ENCODE measurements at regions not wholly inside any gene's neighbourhood (a gene's known extent, or its start where the extent isn't known, plus 50 kb on each side); places are given as distances from the start of the nearest gene placed in this dataset.

- Histone ChIP-seq H3K27ac (replicated peaks in 1 of 4) (no peak overlapping the region), H3K9me3 (no peaks in the 10 kb centered on the region), H3K27me3 (no peaks in the 10 kb centered on the region), H3K4me1 (no peaks in the 10 kb centered on the region), H3K36me3 (no peaks in the 10 kb centered on the region), H3K4me3 (no peak overlapping the region)
- 79% methylated on average over 1 of the region's 1 CpG for WGBS
- TF ChIP-seq EP300 (IDR thresholded peaks at IDR 0.05) (no peak), POLR2AphosphoS5 (IDR thresholded peaks at IDR 0.05) (no peak), CTCF (IDR thresholded peaks at IDR 0.05) (no peak), POLR2A (IDR thresholded peaks at IDR 0.05; ENCODE audit: low read depth) (no peak)
- intact Hi-C loops (cut with DNase I), result no loop called here
- no peak for DNase-seq (ENCODE audit: extremely low spot score)
Measured at GRCh38 chr2:181240844-181241243, 216.3 kb upstream of the ITGA4 start.

- Histone ChIP-seq H3K4me3 (no peak overlapping the region), H3K4me1 (no peaks in the 10 kb centered on the region), H3K27me3 (no peaks in the 10 kb centered on the region), H3K36me3 (no peaks in the 10 kb centered on the region), H3K9me3 (no peaks in the 10 kb centered on the region), H3K27ac (replicated peaks in 1 of 4) (no peak overlapping the region)
- no peak for TF ChIP-seq POLR2A (IDR thresholded peaks at IDR 0.05; ENCODE audit: low read depth)
- TF ChIP-seq POLR2AphosphoS5 (IDR thresholded peaks at IDR 0.05), result no peak
- no peak for TF ChIP-seq CTCF (IDR thresholded peaks at IDR 0.05)
- TF ChIP-seq EP300 (IDR thresholded peaks at IDR 0.05), result no peak
- intact Hi-C loops (cut with DNase I), result no loop called here
- 67% methylated on average over 2 of the region's 2 CpGs for WGBS
- DNase-seq (ENCODE audit: extremely low spot score), result no peak
Measured at GRCh38 chr2:181241366-181241765, 215.8 kb upstream of the ITGA4 start.

- DNase-seq (ENCODE audit: extremely low spot score), result no peak
- Histone ChIP-seq H3K4me3 (no peak overlapping the region), H3K4me1 (no peaks in the 10 kb centered on the region), H3K27ac (replicated peaks in 1 of 4) (no peak overlapping the region), H3K27me3 (no peaks in the 10 kb centered on the region), H3K36me3 (no peaks in the 10 kb centered on the region), H3K9me3 (no peaks in the 10 kb centered on the region)
- intact Hi-C loops (cut with DNase I), result no loop called here
- WGBS, result 82% methylated on average over 2 of the region's 2 CpGs
- TF ChIP-seq CTCF (IDR thresholded peaks at IDR 0.05) (no peak), POLR2AphosphoS5 (IDR thresholded peaks at IDR 0.05) (no peak), EP300 (IDR thresholded peaks at IDR 0.05) (no peak), POLR2A (IDR thresholded peaks at IDR 0.05; ENCODE audit: low read depth) (no peak)
Measured at GRCh38 chr2:181241797-181242196, 215.4 kb upstream of the ITGA4 start.

GRCh38 chr2:181242262-181242661 is 214.9 kb upstream of the ITGA4 start:
- WGBS, result 93% methylated on average over 2 of the region's 2 CpGs
- H3K36me3 ChIP-seq, result no peaks in the 10 kb centered on the region
- H3K4me1 ChIP-seq, result no peaks in the 10 kb centered on the region
- H3K27me3 ChIP-seq, result no peaks in the 10 kb centered on the region
- H3K4me3 ChIP-seq, result no peak overlapping the region
- DNase-seq (ENCODE audit: extremely low spot score), result no peak
- no peak overlapping the region for H3K27ac ChIP-seq (replicated peaks in 1 of 4)
- TF ChIP-seq POLR2AphosphoS5 (IDR thresholded peaks at IDR 0.05) (no peak), EP300 (IDR thresholded peaks at IDR 0.05) (no peak), CTCF (IDR thresholded peaks at IDR 0.05) (no peak), POLR2A (IDR thresholded peaks at IDR 0.05; ENCODE audit: low read depth) (no peak)
- H3K9me3 ChIP-seq, result no peaks in the 10 kb centered on the region
- intact Hi-C loops (cut with DNase I), result no loop called here

GRCh38 chr2:181243319-181243718 is 213.9 kb upstream of the ITGA4 start:
- Histone ChIP-seq H3K27ac (replicated peaks in 1 of 4) (no peak overlapping the region), H3K4me3 (no peak overlapping the region), H3K36me3 (no peaks in the 10 kb centered on the region), H3K9me3 (no peaks in the 10 kb centered on the region), H3K27me3 (no peaks in the 10 kb centered on the region), H3K4me1 (no peaks in the 10 kb centered on the region)
- no peak for DNase-seq (ENCODE audit: extremely low spot score)
- intact Hi-C loops (cut with DNase I), result no loop called here
- no peak for TF ChIP-seq EP300 (IDR thresholded peaks at IDR 0.05)
- no peak for TF ChIP-seq CTCF (IDR thresholded peaks at IDR 0.05)
- no peak for TF ChIP-seq POLR2A (IDR thresholded peaks at IDR 0.05; ENCODE audit: low read depth)
- TF ChIP-seq POLR2AphosphoS5 (IDR thresholded peaks at IDR 0.05), result no peak

Measured in esophagus muscularis mucosa (tissue), 4 donors.